Loucy (cell line): ENCODE measurements at regions not wholly inside any gene's neighbourhood (a gene's known extent, or its start where the extent isn't known, plus 50 kb on each side); places are given as distances from the start of the nearest gene placed in this dataset.

Experiments
- H2AFZ ChIP-seq: fragments of 200-600 bp; sonication (generic); 2 replicates; pipeline ENCODE4 v1.6.0; 2016; ENCODE audit warnings: antibody characterized with exemption, mild to moderate bottlenecking, low read length, moderate library complexity
- H3F3A ChIP-seq: fragments of 200-600 bp; 2 replicates; pipeline ENCODE4 v1.6.0; 2016; ENCODE audit warnings: antibody characterized with exemption, low read depth, mild to moderate bottlenecking
- H3K27me3 ChIP-seq: fragments of 200-600 bp; sonication (generic); 2 replicates; pipeline ENCODE4 v1.6.1; 2014; ENCODE audit warnings: low read length, mild to moderate bottlenecking; ENCODE audit not compliant: insufficient read depth, poor library complexity, severe bottlenecking
- H3K36me3 ChIP-seq: fragments of 200-600 bp; sonication (generic); 2 replicates; pipeline ENCODE4 v1.6.1; 2016; ENCODE audit warnings: low read length; ENCODE audit not compliant: insufficient read depth
- H3K4me1 ChIP-seq: fragments of 200-600 bp; sonication (generic); 2 replicates; pipeline ENCODE4 v1.5.1; 2014; ENCODE audit warnings: low read length, mild to moderate bottlenecking; ENCODE audit not compliant: insufficient read depth, poor library complexity, severe bottlenecking
- H3K4me2 ChIP-seq: fragments of 200-600 bp; sonication (generic); 2 replicates; pipeline ENCODE4 v1.6.0; 2014; ENCODE audit warnings: antibody characterized with exemption, low read length, low read depth, mild to moderate bottlenecking; ENCODE audit not compliant: poor library complexity, severe bottlenecking
- H3K4me3 ChIP-seq: fragments of 200-600 bp; sonication (generic); 2 replicates; pipeline ENCODE4 v1.5.1; 2014; ENCODE audit warnings: low read length, mild to moderate bottlenecking, mixed read lengths; ENCODE audit not compliant: poor library complexity, severe bottlenecking
- H3K79me2 ChIP-seq: fragments of 200-600 bp; sonication (generic); 2 replicates; pipeline ENCODE4 v1.6.1; 2014; ENCODE audit warnings: low read length; ENCODE audit not compliant: insufficient read depth
- H3K9ac ChIP-seq: fragments of 200-600 bp; sonication (generic); 2 replicates; pipeline ENCODE4 v1.6.0; 2014; ENCODE audit warnings: mild to moderate bottlenecking, low read depth, low read length, moderate library complexity; ENCODE audit not compliant: poor library complexity, severe bottlenecking
- H3K9me2 ChIP-seq: fragments of 200-600 bp; sonication (generic); replicated peaks from 2 replicates; pipeline ENCODE4 v1.6.1; 2016; ENCODE audit warnings: low read depth, low read length, mixed read lengths
- H3K9me3 ChIP-seq: fragments of 200-600 bp; sonication (generic); 2 replicates; pipeline ENCODE4 v1.6.1; 2014; ENCODE audit warnings: mild to moderate bottlenecking, antibody characterized with exemption, low read length, low read depth; ENCODE audit not compliant: insufficient read depth
- H4K20me1 ChIP-seq: fragments of 200-600 bp; sonication (generic); 2 replicates; pipeline ENCODE4 v1.6.0; 2014; ENCODE audit warnings: antibody characterized with exemption, low read length, mild to moderate bottlenecking; ENCODE audit not compliant: insufficient read depth, poor library complexity, severe bottlenecking
- CTCF ChIP-seq: fragments of 200-600 bp; sonication (generic); conservative IDR thresholded peaks from 2 replicates; pipeline ENCODE4 v1.5.1; 2014; ENCODE audit warnings: mild to moderate bottlenecking, antibody characterized with exemption, low read length
- EZH2phosphoT487 ChIP-seq: fragments of 200-600 bp; IDR thresholded peaks from 2 replicates; pipeline ENCODE4 v1.6.1; 2018; ENCODE audit warnings: antibody characterized with exemption, mild to moderate bottlenecking, moderate library complexity, borderline replicate concordance

- Histone ChIP-seq H2AFZ (no peak overlapping the region), H3K9me2 (no peaks in the 10 kb centered on the region), H3K9ac (no peak overlapping the region), H4K20me1 (no peaks in the 10 kb centered on the region), H3K36me3 (no peaks in the 10 kb centered on the region), H3K4me3 (no peak overlapping the region), H3K4me1 (no peaks in the 10 kb centered on the region), H3F3A (no peaks in the 10 kb centered on the region), H3K4me2 (no peak overlapping the region), H3K9me3 (0 out of 2 replicates have a peak, but pooled peaks cover 3% of the 10 kb centered on the region), H3K79me2 (no peaks in the 10 kb centered on the region), H3K27me3 (no peaks in the 10 kb centered on the region)
- TF ChIP-seq EZH2phosphoT487, result no peak
- no peak for TF ChIP-seq CTCF
Observed at GRCh38 chr12:90773491-90773890, 181.5 kb downstream of the CCER1 start.

GRCh38 chr12:90770861-90771260, 184.1 kb downstream of the CCER1 start:
- Histone ChIP-seq H3K4me2 (no peak overlapping the region), H3K9me3 (no peaks in the 10 kb centered on the region), H3K36me3 (no peaks in the 10 kb centered on the region), H3F3A (no peaks in the 10 kb centered on the region), H3K79me2 (no peaks in the 10 kb centered on the region), H3K4me3 (no peak overlapping the region), H3K4me1 (no peaks in the 10 kb centered on the region), H3K27me3 (no peaks in the 10 kb centered on the region), H4K20me1 (no peaks in the 10 kb centered on the region), H2AFZ (no peak overlapping the region), H3K9ac (no peak overlapping the region), H3K9me2 (no peaks in the 10 kb centered on the region)
- TF ChIP-seq CTCF (no peak), EZH2phosphoT487 (no peak)

- H3K4me3 ChIP-seq, result no peak overlapping the region
- no peak overlapping the region for H3K4me2 ChIP-seq
- H4K20me1 ChIP-seq, result no peaks in the 10 kb centered on the region
- H3K9me2 ChIP-seq, result no peaks in the 10 kb centered on the region
- H2AFZ ChIP-seq, result no peak overlapping the region
- no peaks in the 10 kb centered on the region for H3K9me3 ChIP-seq
- H3K27me3 ChIP-seq, result no peaks in the 10 kb centered on the region
- no peaks in the 10 kb centered on the region for H3K79me2 ChIP-seq
- no peaks in the 10 kb centered on the region for H3F3A ChIP-seq
- H3K9ac ChIP-seq, result no peak overlapping the region
- no peaks in the 10 kb centered on the region for H3K4me1 ChIP-seq
- no peak for TF ChIP-seq CTCF
- no peak for TF ChIP-seq EZH2phosphoT487
- H3K36me3 ChIP-seq, result no peaks in the 10 kb centered on the region
Observed at GRCh38 chr12:90757957-90758356, 197.0 kb downstream of the CCER1 start.
